Liver (tissue), 8 donors: ENCODE measurements at regions not wholly inside any gene's neighbourhood (a gene's known extent, or its start where the extent isn't known, plus 50 kb on each side); places are given as distances from the start of the nearest gene placed in this dataset.

ENCODE experiments used
- DNase-seq: peaks from one replicate; pipeline ENCODE4 v3.0.0-alpha.2; 2017; ENCODE audit warnings: low spot score
- H3K27ac ChIP-seq, 2 donors: one replicate each; pipeline ENCODE4 v1.7.0; 2013; ENCODE audit warnings: inconsistent platforms in 2 of 2, low read length in 2 of 2, control low read depth in 1 of 2, low read depth in 1 of 2, mild to moderate bottlenecking in 1 of 2
- H3K27me3 ChIP-seq, 4 donors: one replicate each; pipeline versions ENCODE4 v1.6.1 to v1.7.0; 2013; ENCODE audit warnings: low read length in 3 of 4, inconsistent platforms in 1 of 4, mild to moderate bottlenecking in 1 of 4, moderate library complexity in 1 of 4; ENCODE audit not compliant: control insufficient read depth in 4 of 4, insufficient read depth in 4 of 4
- H3K36me3 ChIP-seq, 4 donors: one replicate each; pipeline versions ENCODE4 v1.6.1 to v1.7.0; 2013; ENCODE audit warnings: low read length in 3 of 4, mild to moderate bottlenecking in 3 of 4, low read depth in 1 of 4, moderate library complexity in 1 of 4; ENCODE audit not compliant: control insufficient read depth in 4 of 4, insufficient read depth in 3 of 4
- H3K4me1 ChIP-seq, 4 donors: one replicate each; pipeline versions ENCODE4 v1.6.1 to v1.7.0; 2013; ENCODE audit warnings: low read length in 3 of 4, mild to moderate bottlenecking in 3 of 4, moderate library complexity in 1 of 4; ENCODE audit not compliant: control insufficient read depth in 4 of 4, insufficient read depth in 4 of 4
- H3K4me3 ChIP-seq, 3 donors: one replicate each; pipeline versions ENCODE4 v1.6.1 to v1.7.0; 2013; ENCODE audit warnings: low read length in 3 of 3, control low read depth in 1 of 3, low read depth in 1 of 3, mild to moderate bottlenecking in 1 of 3
- H3K9ac ChIP-seq, 2 donors: one replicate each; pipeline ENCODE4 v1.7.0; 2013; ENCODE audit warnings: low read length in 2 of 2, mild to moderate bottlenecking in 2 of 2, moderate library complexity in 2 of 2, control low read depth in 1 of 2, low read depth in 1 of 2
- H3K9me3 ChIP-seq, 4 donors: one replicate each; pipeline versions ENCODE4 v1.6.1 to v1.7.0; 2013; ENCODE audit warnings: low read length in 3 of 4; ENCODE audit not compliant: control insufficient read depth in 4 of 4
- EGR1 ChIP-seq, 2 donors: IDR thresholded peaks; 2 replicates each; pipeline ENCODE4 v1.6.1; 2016 to 2018; ENCODE audit warnings: antibody characterized with exemption in 2 of 2, low read depth in 2 of 2
- FOXA1 ChIP-seq: IDR thresholded peaks from 2 replicates; pipeline ENCODE4 v1.6.1; 2016; ENCODE audit warnings: antibody characterized with exemption
- FOXA2 ChIP-seq: IDR thresholded peaks from 2 replicates; pipeline ENCODE4 v1.6.1; 2016; ENCODE audit warnings: antibody characterized with exemption
- GABPA ChIP-seq, 2 donors: IDR thresholded peaks in 1 of 2; conservative IDR thresholded peaks in 1 of 2; 2 replicates each; pipeline ENCODE4 v1.6.1; 2016; ENCODE audit warnings: antibody characterized with exemption in 2 of 2, mild to moderate bottlenecking in 1 of 2, moderate library complexity in 1 of 2
- HNF4A ChIP-seq, 2 donors: conservative IDR thresholded peaks; 2 replicates each; pipeline ENCODE4 v1.6.1; 2016; ENCODE audit warnings: antibody characterized with exemption in 2 of 2, mild to moderate bottlenecking in 2 of 2
- HNF4G ChIP-seq: IDR thresholded peaks from 2 replicates; pipeline ENCODE4 v1.6.1; 2016; ENCODE audit warnings: antibody characterized with exemption
- JUND ChIP-seq, 2 donors: IDR thresholded peaks; 2 replicates each; pipeline ENCODE4 v1.6.1; 2016; ENCODE audit warnings: antibody characterized with exemption in 2 of 2
- NR2F2 ChIP-seq: IDR thresholded peaks from 2 replicates; pipeline ENCODE4 v1.6.1; 2016; ENCODE audit warnings: antibody characterized with exemption
- RAD21 ChIP-seq, 2 donors: IDR thresholded peaks; 2 replicates each; pipeline ENCODE4 v1.6.1; 2016; ENCODE audit warnings: antibody characterized with exemption in 2 of 2, mild to moderate bottlenecking in 2 of 2
- RXRA ChIP-seq, 2 donors: IDR thresholded peaks; 2 replicates each; pipeline ENCODE4 v1.6.1; 2017 to 2018; ENCODE audit warnings: antibody characterized with exemption in 2 of 2, mild to moderate bottlenecking in 1 of 2
- SP1 ChIP-seq: IDR thresholded peaks from 2 replicates; pipeline ENCODE4 v1.6.1; 2018; ENCODE audit warnings: antibody characterized with exemption, mild to moderate bottlenecking
- TAF1 ChIP-seq: conservative IDR thresholded peaks from 2 replicates; pipeline ENCODE4 v1.6.1; 2016; ENCODE audit warnings: antibody characterized with exemption, mild to moderate bottlenecking
- YY1 ChIP-seq: IDR thresholded peaks from 2 replicates; pipeline ENCODE4 v1.6.1; 2016; ENCODE audit warnings: antibody characterized with exemption, mild to moderate bottlenecking
- WGBS: extraction: QIAGEN DNeasy Blood & Tissue Kit; methylation state at CpG from one replicate; pipeline ENCODE4 v1.1.7; 2013; 5-methylcytosine and 5-hydroxymethylcytosine counted together
- TF ChIP-seq, protein P1 (sequence below): IDR thresholded peaks from 2 replicates; pipeline ENCODE4 v1.6.1; 2016; ENCODE audit warnings: antibody characterized with exemption
- TF ChIP-seq, protein P2 (sequence below): IDR thresholded peaks from 2 replicates; pipeline ENCODE4 v1.6.1; 2016; ENCODE audit warnings: antibody characterized with exemption, mild to moderate bottlenecking
- TF ChIP-seq, protein P3 (sequence below): IDR thresholded peaks from 2 replicates; pipeline ENCODE4 v1.6.1; 2016; ENCODE audit warnings: antibody characterized with exemption
- TF ChIP-seq, protein P4 (sequence below): IDR thresholded peaks from 2 replicates; pipeline ENCODE4 v1.6.1; 2016; ENCODE audit warnings: antibody characterized with exemption
- TF ChIP-seq, protein P5 (sequence below): fragments of 150-350 bp; IDR thresholded peaks from 2 replicates; pipeline ENCODE4 v1.5.1; 2017; ENCODE audit warnings: improper control_type of control experiment, low read depth, low read length; ENCODE audit not compliant: missing input control
- donor health status: healthy.
- donor health status: healthy.
- donor health status: healthy.
- donor health status: healthy.
- donor health status: healthy.

DNA sequence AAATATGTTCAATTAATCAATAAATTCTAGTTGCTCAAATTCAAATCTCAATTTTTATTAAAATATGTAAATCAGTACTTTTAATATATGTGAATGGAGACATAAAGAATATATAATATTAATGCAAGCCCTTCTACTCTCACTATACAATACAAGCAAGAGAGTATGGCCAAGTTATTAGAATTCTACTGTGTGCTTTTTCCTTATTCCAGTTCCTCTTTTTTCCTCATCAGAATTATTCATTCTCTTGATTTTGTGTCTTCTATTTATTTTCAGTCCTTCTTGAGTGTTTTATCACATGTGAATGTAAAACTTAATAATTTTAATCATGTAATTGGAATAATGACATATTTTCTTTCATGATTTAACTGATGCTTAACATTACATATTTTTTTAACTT is 276.8 kb downstream of the PCDH20 start:
- TF ChIP-seq YY1, result no peak
- TF ChIP-seq FOXA2, result no peak
- no peak for TF ChIP-seq HNF4A (conservative IDR thresholded peaks at IDR 0.05)
- no peak for TF ChIP-seq JUND (IDR thresholded peaks at IDR 0.05)
- TF ChIP-seq, protein P1, sequence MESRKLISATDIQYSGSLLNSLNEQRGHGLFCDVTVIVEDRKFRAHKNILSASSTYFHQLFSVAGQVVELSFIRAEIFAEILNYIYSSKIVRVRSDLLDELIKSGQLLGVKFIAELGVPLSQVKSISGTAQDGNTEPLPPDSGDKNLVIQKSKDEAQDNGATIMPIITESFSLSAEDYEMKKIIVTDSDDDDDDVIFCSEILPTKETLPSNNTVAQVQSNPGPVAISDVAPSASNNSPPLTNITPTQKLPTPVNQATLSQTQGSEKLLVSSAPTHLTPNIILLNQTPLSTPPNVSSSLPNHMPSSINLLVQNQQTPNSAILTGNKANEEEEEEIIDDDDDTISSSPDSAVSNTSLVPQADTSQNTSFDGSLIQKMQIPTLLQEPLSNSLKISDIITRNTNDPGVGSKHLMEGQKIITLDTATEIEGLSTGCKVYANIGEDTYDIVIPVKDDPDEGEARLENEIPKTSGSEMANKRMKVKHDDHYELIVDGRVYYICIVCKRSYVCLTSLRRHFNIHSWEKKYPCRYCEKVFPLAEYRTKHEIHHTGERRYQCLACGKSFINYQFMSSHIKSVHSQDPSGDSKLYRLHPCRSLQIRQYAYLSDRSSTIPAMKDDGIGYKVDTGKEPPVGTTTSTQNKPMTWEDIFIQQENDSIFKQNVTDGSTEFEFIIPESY, result no peak
- TF ChIP-seq, protein P2, sequence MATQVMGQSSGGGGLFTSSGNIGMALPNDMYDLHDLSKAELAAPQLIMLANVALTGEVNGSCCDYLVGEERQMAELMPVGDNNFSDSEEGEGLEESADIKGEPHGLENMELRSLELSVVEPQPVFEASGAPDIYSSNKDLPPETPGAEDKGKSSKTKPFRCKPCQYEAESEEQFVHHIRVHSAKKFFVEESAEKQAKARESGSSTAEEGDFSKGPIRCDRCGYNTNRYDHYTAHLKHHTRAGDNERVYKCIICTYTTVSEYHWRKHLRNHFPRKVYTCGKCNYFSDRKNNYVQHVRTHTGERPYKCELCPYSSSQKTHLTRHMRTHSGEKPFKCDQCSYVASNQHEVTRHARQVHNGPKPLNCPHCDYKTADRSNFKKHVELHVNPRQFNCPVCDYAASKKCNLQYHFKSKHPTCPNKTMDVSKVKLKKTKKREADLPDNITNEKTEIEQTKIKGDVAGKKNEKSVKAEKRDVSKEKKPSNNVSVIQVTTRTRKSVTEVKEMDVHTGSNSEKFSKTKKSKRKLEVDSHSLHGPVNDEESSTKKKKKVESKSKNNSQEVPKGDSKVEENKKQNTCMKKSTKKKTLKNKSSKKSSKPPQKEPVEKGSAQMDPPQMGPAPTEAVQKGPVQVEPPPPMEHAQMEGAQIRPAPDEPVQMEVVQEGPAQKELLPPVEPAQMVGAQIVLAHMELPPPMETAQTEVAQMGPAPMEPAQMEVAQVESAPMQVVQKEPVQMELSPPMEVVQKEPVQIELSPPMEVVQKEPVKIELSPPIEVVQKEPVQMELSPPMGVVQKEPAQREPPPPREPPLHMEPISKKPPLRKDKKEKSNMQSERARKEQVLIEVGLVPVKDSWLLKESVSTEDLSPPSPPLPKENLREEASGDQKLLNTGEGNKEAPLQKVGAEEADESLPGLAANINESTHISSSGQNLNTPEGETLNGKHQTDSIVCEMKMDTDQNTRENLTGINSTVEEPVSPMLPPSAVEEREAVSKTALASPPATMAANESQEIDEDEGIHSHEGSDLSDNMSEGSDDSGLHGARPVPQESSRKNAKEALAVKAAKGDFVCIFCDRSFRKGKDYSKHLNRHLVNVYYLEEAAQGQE, result no peak
- no peak for TF ChIP-seq RXRA (IDR thresholded peaks at IDR 0.05)
- no peaks in the 10 kb centered on the region for H3K4me1 ChIP-seq
- no peak overlapping the region for H3K27ac ChIP-seq
- no peaks in the 10 kb centered on the region for H3K9me3 ChIP-seq
- H3K36me3 ChIP-seq, result no peaks in the 10 kb centered on the region
- H3K9ac ChIP-seq, result no peak overlapping the region
- DNase-seq, result no peak
- H3K27me3 ChIP-seq, result no peaks in the 10 kb centered on the region
- H3K4me3 ChIP-seq, result no peak overlapping the region

DNA sequence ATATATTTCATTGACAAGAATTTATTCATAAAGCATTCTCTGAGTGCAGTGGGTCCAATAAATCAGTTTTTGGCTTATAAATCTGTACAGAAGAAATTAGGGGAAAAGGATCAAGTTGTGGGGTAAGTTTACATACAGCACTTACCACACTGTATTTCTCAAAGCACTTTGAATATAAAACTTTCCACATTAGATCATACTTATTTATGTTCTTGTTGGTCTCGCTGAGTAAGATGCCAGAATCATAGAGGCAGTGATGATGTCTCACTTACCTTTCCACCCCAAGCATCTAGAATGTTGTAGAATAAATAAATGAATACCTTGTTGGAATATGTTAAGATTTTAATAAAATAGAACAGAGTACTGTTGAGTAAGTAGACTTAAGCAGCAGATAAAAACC is 279.1 kb downstream of the PCDH20 start:
- Histone ChIP-seq H3K9ac (no peak overlapping the region), H3K4me3 (no peak overlapping the region), H3K36me3 (no peaks in the 10 kb centered on the region), H3K27ac (no peak overlapping the region), H3K27me3 (no peaks in the 10 kb centered on the region), H3K4me1 (no peaks in the 10 kb centered on the region), H3K9me3 (no peaks in the 10 kb centered on the region)
- 74% methylated on average over 1 of the region's 1 CpG for WGBS
- DNase-seq, result no peak
- TF ChIP-seq, protein P3, sequence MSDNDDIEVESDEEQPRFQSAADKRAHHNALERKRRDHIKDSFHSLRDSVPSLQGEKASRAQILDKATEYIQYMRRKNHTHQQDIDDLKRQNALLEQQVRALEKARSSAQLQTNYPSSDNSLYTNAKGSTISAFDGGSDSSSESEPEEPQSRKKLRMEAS, result no peak
- TF ChIP-seq NR2F2 (no peak), RXRA (IDR thresholded peaks at IDR 0.05) (no peak), HNF4G (no peak), FOXA2 (no peak), JUND (IDR thresholded peaks at IDR 0.05) (no peak), FOXA1 (no peak), HNF4A (conservative IDR thresholded peaks at IDR 0.05) (no peak), GABPA (IDR thresholded peaks at IDR 0.05 in 1 of 2, conservative IDR thresholded peaks at IDR 0.05 in 1 of 2) (no peak), TAF1 (no peak), YY1 (no peak), EGR1 (IDR thresholded peaks at IDR 0.05; ENCODE audit: low read depth in 2 of 2) (no peak), RAD21 (IDR thresholded peaks at IDR 0.05) (no peak), SP1 (no peak)
- TF ChIP-seq, protein P4, sequence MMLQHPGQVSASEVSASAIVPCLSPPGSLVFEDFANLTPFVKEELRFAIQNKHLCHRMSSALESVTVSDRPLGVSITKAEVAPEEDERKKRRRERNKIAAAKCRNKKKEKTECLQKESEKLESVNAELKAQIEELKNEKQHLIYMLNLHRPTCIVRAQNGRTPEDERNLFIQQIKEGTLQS, result no peak
- TF ChIP-seq, protein P2, result no peak
- TF ChIP-seq, protein P1, result no peak
- TF ChIP-seq, protein P5, sequence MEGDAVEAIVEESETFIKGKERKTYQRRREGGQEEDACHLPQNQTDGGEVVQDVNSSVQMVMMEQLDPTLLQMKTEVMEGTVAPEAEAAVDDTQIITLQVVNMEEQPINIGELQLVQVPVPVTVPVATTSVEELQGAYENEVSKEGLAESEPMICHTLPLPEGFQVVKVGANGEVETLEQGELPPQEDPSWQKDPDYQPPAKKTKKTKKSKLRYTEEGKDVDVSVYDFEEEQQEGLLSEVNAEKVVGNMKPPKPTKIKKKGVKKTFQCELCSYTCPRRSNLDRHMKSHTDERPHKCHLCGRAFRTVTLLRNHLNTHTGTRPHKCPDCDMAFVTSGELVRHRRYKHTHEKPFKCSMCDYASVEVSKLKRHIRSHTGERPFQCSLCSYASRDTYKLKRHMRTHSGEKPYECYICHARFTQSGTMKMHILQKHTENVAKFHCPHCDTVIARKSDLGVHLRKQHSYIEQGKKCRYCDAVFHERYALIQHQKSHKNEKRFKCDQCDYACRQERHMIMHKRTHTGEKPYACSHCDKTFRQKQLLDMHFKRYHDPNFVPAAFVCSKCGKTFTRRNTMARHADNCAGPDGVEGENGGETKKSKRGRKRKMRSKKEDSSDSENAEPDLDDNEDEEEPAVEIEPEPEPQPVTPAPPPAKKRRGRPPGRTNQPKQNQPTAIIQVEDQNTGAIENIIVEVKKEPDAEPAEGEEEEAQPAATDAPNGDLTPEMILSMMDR, result no peak
